WERI-Rb-1 (cell line): ENCODE measurements at regions not wholly inside any gene's neighbourhood (a gene's known extent, or its start where the extent isn't known, plus 50 kb on each side); places are given as distances from the start of the nearest gene placed in this dataset.

Experiments
- DNase-seq: peaks from one replicate; pipeline ENCODE4 v3.0.0-alpha.2; 2020
- H3K27ac ChIP-seq: fragments of 250-450 bp; sonication (Bioruptor Pico); 2 replicates; pipeline ENCODE4 v1.5.1; 2020; ENCODE audit warnings: mild to moderate bottlenecking, moderate library complexity
- H3K27me3 ChIP-seq: fragments of 250-450 bp; sonication (Bioruptor Pico); 2 replicates; pipeline ENCODE4 v1.5.1; 2021; ENCODE audit warnings: mild to moderate bottlenecking, low read depth, moderate library complexity; ENCODE audit not compliant: insufficient read depth, severe bottlenecking
- H3K36me3 ChIP-seq: fragments of 250-450 bp; sonication (Bioruptor Pico); 2 replicates; pipeline ENCODE4 v1.5.1; 2020; ENCODE audit warnings: mild to moderate bottlenecking, moderate library complexity
- H3K4me3 ChIP-seq: 2 replicates; pipeline ENCODE4 v1.5.1; 2011; ENCODE audit warnings: low read depth, mild to moderate bottlenecking, control low read depth, low read length
- H3K9me3 ChIP-seq: fragments of 250-450 bp; sonication (Bioruptor Pico); 2 replicates; pipeline ENCODE4 v1.5.1; 2021; ENCODE audit warnings: mild to moderate bottlenecking, moderate library complexity; ENCODE audit not compliant: severe bottlenecking
- TF ChIP-seq, protein P1 (sequence below): IDR thresholded peaks from 2 replicates; pipeline ENCODE4 v1.5.1; 2011; ENCODE audit warnings: low read depth, mild to moderate bottlenecking, control low read depth, inconsistent platforms, low read length

DNA sequence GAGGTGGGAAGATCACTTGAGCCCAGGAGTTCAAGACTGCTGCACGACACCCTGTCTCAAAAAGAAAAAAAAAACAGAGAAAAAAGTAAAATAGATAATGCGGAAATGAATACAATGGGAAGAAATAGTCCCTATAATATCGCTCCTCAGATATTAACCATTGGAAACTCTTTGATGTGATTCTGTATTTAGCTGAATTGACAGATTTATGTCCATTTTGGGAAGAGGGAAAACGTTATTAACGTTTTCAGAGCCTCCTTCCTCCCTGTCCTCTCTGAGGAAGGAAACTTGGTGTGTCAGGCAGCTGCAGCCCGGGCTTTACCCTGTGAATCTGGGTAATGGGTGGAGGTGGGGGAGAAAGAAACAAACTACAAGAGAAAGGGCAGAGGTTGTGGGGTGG, 61.6 kb upstream of the ECE1 start:
- Histone ChIP-seq H3K4me3 (no peak overlapping the region), H3K36me3 (no peaks in the 10 kb centered on the region), H3K9me3 (no peaks in the 10 kb centered on the region), H3K27me3 (no peaks in the 10 kb centered on the region), H3K27ac (no peak overlapping the region)
- TF ChIP-seq, protein P1, sequence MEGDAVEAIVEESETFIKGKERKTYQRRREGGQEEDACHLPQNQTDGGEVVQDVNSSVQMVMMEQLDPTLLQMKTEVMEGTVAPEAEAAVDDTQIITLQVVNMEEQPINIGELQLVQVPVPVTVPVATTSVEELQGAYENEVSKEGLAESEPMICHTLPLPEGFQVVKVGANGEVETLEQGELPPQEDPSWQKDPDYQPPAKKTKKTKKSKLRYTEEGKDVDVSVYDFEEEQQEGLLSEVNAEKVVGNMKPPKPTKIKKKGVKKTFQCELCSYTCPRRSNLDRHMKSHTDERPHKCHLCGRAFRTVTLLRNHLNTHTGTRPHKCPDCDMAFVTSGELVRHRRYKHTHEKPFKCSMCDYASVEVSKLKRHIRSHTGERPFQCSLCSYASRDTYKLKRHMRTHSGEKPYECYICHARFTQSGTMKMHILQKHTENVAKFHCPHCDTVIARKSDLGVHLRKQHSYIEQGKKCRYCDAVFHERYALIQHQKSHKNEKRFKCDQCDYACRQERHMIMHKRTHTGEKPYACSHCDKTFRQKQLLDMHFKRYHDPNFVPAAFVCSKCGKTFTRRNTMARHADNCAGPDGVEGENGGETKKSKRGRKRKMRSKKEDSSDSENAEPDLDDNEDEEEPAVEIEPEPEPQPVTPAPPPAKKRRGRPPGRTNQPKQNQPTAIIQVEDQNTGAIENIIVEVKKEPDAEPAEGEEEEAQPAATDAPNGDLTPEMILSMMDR: no peak
- DNase-seq: no peak

GRCh38 chr1:21350202-21350885, 60.1 kb upstream of the ECE1 start:
- H3K27me3 ChIP-seq: no peaks in the 10 kb centered on the region
- no peak overlapping the region for H3K27ac ChIP-seq
- H3K4me3 ChIP-seq: no peak overlapping the region
- no peaks in the 10 kb centered on the region for H3K36me3 ChIP-seq
- no peak for DNase-seq
- TF ChIP-seq, protein P1: no peak
- no peaks in the 10 kb centered on the region for H3K9me3 ChIP-seq

DNA sequence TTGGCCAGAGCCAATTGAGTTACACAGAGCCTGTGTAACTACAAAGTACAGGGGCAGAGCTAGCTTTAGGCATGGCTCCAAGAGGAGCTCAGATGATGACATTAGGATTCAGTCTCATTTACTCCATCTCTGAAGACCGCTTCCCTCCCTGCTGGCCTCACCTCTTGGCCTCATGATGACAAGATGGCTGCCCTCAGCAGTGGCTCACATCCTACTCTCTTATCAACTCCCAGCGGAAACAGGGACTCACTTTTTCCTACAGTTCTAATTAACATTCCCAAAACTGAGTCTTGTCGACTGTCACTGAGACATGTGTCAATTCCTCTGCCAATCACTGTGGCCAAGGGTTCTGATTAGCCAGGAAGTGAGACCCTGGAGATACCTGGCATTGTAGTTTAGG, 59.4 kb upstream of the ECE1 start:
- no peaks in the 10 kb centered on the region for H3K36me3 ChIP-seq
- no peaks in the 10 kb centered on the region for H3K9me3 ChIP-seq
- DNase-seq: no peak
- H3K27me3 ChIP-seq: no peaks in the 10 kb centered on the region
- TF ChIP-seq, protein P1: no peak
- H3K4me3 ChIP-seq: no peak overlapping the region
- no peak overlapping the region for H3K27ac ChIP-seq

DNA sequence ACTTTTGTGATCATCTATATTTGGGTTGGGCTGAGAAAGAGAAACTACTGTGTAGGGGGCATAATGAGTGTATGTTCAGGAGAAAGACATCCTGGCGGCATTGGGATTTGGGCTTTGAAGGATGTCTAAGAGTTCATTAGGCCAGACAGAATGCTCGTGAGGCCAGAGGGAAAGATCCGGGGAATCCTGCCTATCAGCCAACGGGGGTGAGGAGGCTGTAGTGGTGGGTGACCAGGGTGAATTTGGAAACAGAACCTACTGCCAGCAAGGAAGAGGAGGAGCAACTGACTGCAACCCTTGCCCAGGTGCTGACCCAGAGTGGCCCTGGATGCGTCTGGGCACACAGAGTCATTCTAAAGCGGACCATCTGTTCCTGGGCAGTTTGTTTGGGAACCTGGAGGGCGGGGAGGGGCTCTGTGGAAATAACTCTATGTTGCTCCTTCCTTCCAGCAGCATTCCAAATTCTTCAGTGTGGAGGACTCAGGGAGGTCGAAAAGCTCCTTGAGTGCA, 56.9 kb upstream of the ECE1 start:
- no peak overlapping the region for H3K4me3 ChIP-seq
- H3K27me3 ChIP-seq: no peaks in the 10 kb centered on the region
- TF ChIP-seq, protein P1: no peak
- no peak for DNase-seq
- H3K27ac ChIP-seq: no peak overlapping the region
- H3K36me3 ChIP-seq: no peaks in the 10 kb centered on the region
- no peaks in the 10 kb centered on the region for H3K9me3 ChIP-seq

GRCh38 chr1:21346365-21347071, 56.3 kb upstream of the ECE1 start:
- H3K4me3 ChIP-seq: peak overlapping the region; percentile 73
- no peaks in the 10 kb centered on the region for H3K9me3 ChIP-seq
- H3K36me3 ChIP-seq: no peaks in the 10 kb centered on the region
- TF ChIP-seq, protein P1: no peak
- H3K27ac ChIP-seq: no peak overlapping the region
- H3K27me3 ChIP-seq: no peaks in the 10 kb centered on the region
- no peak for DNase-seq
